Upper lobe of left lung (tissue), 4 donors: ENCODE measurements at regions not wholly inside any gene's neighbourhood (a gene's known extent, or its start where the extent isn't known, plus 50 kb on each side); places are given as distances from the start of the nearest gene placed in this dataset.

Experiments
- CTCF ChIP-seq, 6 experiments: fragments of 450-650 bp in 4 of 6; fragments of 200-600 bp in 2 of 6; sonication (generic) in 2 of 6; IDR thresholded peaks; one replicate each; pipeline ENCODE4 v1.5.1; 2016 to 2019; ENCODE audit warnings: antibody characterized with exemption in 6 of 6
- EP300 ChIP-seq, 4 donors: sonication (generic); formaldehyde crosslinking; IDR thresholded peaks; one replicate each; pipeline ENCODE4 v1.5.1; 2017; ENCODE audit warnings: antibody characterized with exemption in 4 of 4, control low read depth in 2 of 4
- POLR2A ChIP-seq, 4 donors: fragments of 450-650 bp; IDR thresholded peaks; one replicate each; pipeline ENCODE4 v1.5.1; 2016 to 2017; ENCODE audit warnings: antibody characterized with exemption in 4 of 4, mild to moderate bottlenecking in 2 of 4
- POLR2AphosphoS5 ChIP-seq, 2 donors: sonication (generic); formaldehyde crosslinking; IDR thresholded peaks; one replicate each; pipeline ENCODE4 v1.5.1; 2017; ENCODE audit warnings: antibody characterized with exemption in 2 of 2

GRCh38 chr9:111136180-111136579 is 97.9 kb upstream of the LPAR1 start:
- TF ChIP-seq POLR2A (IDR thresholded peaks at IDR 0.05): no peak
- TF ChIP-seq CTCF (IDR thresholded peaks at IDR 0.05): no peak
- no peak for TF ChIP-seq POLR2AphosphoS5 (IDR thresholded peaks at IDR 0.05)
- TF ChIP-seq EP300 (IDR thresholded peaks at IDR 0.05): no peak
